ENCODE measurements at regions not wholly inside any gene's neighbourhood (a gene's known extent, or its start where the extent isn't known, plus 50 kb on each side); places are given as distances from the start of the nearest gene placed in this dataset.

GRCh38 chr1:56045477-56045876 is 533.9 kb downstream of the PLPP3 start:
- intact Hi-C loops (cut with micrococcal nuclease) = no loop called here
- Histone ChIP-seq H3K36me3 (ENCODE audit: low read depth, low read length) (no peaks in the 10 kb centered on the region), H4K20me1 (ENCODE audit: low read length) (no peaks in the 10 kb centered on the region), H3K4me3 (ENCODE audit: low read length) (no peak overlapping the region), H3K27me3 (ENCODE audit: low read length) (no peaks in the 10 kb centered on the region), H3K4me2 (ENCODE audit: low read length) (no peak overlapping the region), H3K9ac (ENCODE audit: low read length) (no peak overlapping the region), H3K27ac (ENCODE audit: low read length) (no peak overlapping the region), H3K9me2 (replicated peaks; ENCODE audit: low read length) (no peaks in the 10 kb centered on the region), H3K79me2 (ENCODE audit: low read length) (no peaks in the 10 kb centered on the region), H3K9me3 (ENCODE audit: low read length) (no peaks in the 10 kb centered on the region), H2AFZ (ENCODE audit: low read length) (no peak overlapping the region), H3F3A (ENCODE audit: low read length, unreplicated experiment) (no peaks in the 10 kb centered on the region), H3K4me1 (ENCODE audit: insufficient read depth, low read length) (no peaks in the 10 kb centered on the region)
- TF ChIP-seq, protein P1, sequence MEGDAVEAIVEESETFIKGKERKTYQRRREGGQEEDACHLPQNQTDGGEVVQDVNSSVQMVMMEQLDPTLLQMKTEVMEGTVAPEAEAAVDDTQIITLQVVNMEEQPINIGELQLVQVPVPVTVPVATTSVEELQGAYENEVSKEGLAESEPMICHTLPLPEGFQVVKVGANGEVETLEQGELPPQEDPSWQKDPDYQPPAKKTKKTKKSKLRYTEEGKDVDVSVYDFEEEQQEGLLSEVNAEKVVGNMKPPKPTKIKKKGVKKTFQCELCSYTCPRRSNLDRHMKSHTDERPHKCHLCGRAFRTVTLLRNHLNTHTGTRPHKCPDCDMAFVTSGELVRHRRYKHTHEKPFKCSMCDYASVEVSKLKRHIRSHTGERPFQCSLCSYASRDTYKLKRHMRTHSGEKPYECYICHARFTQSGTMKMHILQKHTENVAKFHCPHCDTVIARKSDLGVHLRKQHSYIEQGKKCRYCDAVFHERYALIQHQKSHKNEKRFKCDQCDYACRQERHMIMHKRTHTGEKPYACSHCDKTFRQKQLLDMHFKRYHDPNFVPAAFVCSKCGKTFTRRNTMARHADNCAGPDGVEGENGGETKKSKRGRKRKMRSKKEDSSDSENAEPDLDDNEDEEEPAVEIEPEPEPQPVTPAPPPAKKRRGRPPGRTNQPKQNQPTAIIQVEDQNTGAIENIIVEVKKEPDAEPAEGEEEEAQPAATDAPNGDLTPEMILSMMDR (conservative IDR thresholded peaks at IDR 0.05; ENCODE audit: low read depth, low read length) = no peak
- TF ChIP-seq EZH2phosphoT487 (IDR thresholded peaks at IDR 0.05; ENCODE audit: borderline replicate concordance, low read length) (no peak), EZH2 (IDR thresholded peaks at IDR 0.05; ENCODE audit: low read length, unreplicated experiment) (no peak)
- BruUV-seq (replicated peaks) = no TSS peak
- DNase-seq (no peak), ATAC-seq (no peak)
- POLR2A ChIA-PET (ENCODE audit: unreplicated experiment) = no interaction called here
- CTCF ChIA-PET = no interaction called here

GRCh38 chr1:56045062-56045461 is 534.3 kb downstream of the PLPP3 start:
- Histone ChIP-seq H3K4me2 (ENCODE audit: low read length) (no peak overlapping the region), H3K27ac (ENCODE audit: low read length) (no peak overlapping the region), H3K27me3 (ENCODE audit: low read length) (no peaks in the 10 kb centered on the region), H3K9me2 (replicated peaks; ENCODE audit: low read length) (no peaks in the 10 kb centered on the region), H3K4me3 (ENCODE audit: low read length) (no peak overlapping the region), H3K79me2 (ENCODE audit: low read length) (no peaks in the 10 kb centered on the region), H3K36me3 (ENCODE audit: low read depth, low read length) (no peaks in the 10 kb centered on the region), H3K4me1 (ENCODE audit: insufficient read depth, low read length) (no peaks in the 10 kb centered on the region), H3K9ac (ENCODE audit: low read length) (no peak overlapping the region), H4K20me1 (ENCODE audit: low read length) (no peaks in the 10 kb centered on the region), H2AFZ (ENCODE audit: low read length) (no peak overlapping the region), H3F3A (ENCODE audit: low read length, unreplicated experiment) (no peaks in the 10 kb centered on the region), H3K9me3 (ENCODE audit: low read length) (no peaks in the 10 kb centered on the region)
- DNase-seq = no peak
- ChIA-PET CTCF (no interaction called here), POLR2A (ENCODE audit: unreplicated experiment) (no interaction called here)
- no TSS peak for BruUV-seq (replicated peaks)
- no peak for ATAC-seq
- intact Hi-C loops (cut with micrococcal nuclease) = no loop called here
- TF ChIP-seq, protein P1 (conservative IDR thresholded peaks at IDR 0.05; ENCODE audit: low read depth, low read length) = no peak
- TF ChIP-seq EZH2phosphoT487 (IDR thresholded peaks at IDR 0.05; ENCODE audit: borderline replicate concordance, low read length) = no peak

DNA sequence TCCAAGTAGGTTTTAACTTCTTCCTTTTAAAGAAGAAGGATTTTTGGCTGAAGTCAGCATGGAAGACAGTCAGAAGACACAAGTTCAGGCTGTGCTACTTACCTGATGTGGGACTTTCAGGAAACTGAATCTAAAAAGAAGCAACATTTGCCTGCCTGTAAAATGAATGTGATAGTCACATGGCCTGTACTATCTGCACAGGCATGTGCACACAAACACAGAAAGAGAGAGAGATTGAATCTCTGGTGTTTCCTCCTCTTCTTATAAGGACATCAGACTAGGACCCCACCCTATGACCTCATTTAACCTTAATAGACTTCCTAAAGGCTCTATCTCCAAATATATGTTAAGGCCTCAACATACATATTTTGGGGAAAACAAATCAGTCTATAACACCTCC is 542.9 kb downstream of the PLPP3 start:
- Histone ChIP-seq H3K9me2 (replicated peaks; ENCODE audit: low read length) (no peaks in the 10 kb centered on the region), H3K27me3 (ENCODE audit: low read length) (no peaks in the 10 kb centered on the region), H3K9ac (ENCODE audit: low read length) (no peak overlapping the region), H3K27ac (ENCODE audit: low read length) (no peak overlapping the region), H3K9me3 (ENCODE audit: low read length) (no peaks in the 10 kb centered on the region), H4K20me1 (ENCODE audit: low read length) (no peaks in the 10 kb centered on the region), H2AFZ (ENCODE audit: low read length) (no peak overlapping the region), H3K4me1 (ENCODE audit: insufficient read depth, low read length) (no peaks in the 10 kb centered on the region), H3F3A (ENCODE audit: low read length, unreplicated experiment) (no peaks in the 10 kb centered on the region), H3K36me3 (ENCODE audit: low read depth, low read length) (no peaks in the 10 kb centered on the region), H3K4me2 (ENCODE audit: low read length) (no peak overlapping the region), H3K79me2 (ENCODE audit: low read length) (no peaks in the 10 kb centered on the region), H3K4me3 (ENCODE audit: low read length) (no peak overlapping the region)
- CTCF ChIA-PET = no interaction called here
- intact Hi-C loops (cut with micrococcal nuclease) = no loop called here
- no peak for DNase-seq
- ATAC-seq = no peak
- BruUV-seq (replicated peaks) = no TSS peak
- POLR2A ChIA-PET (ENCODE audit: unreplicated experiment) = no interaction called here
- TF ChIP-seq EZH2 (IDR thresholded peaks at IDR 0.05; ENCODE audit: low read length, unreplicated experiment) = no peak
- TF ChIP-seq EZH2phosphoT487 (IDR thresholded peaks at IDR 0.05; ENCODE audit: borderline replicate concordance, low read length) = no peak
- TF ChIP-seq, protein P1 (conservative IDR thresholded peaks at IDR 0.05; ENCODE audit: low read depth, low read length) = no peak
